K562 (cell line): ENCODE measurements at regions not wholly inside any gene's neighbourhood (a gene's known extent, or its start where the extent isn't known, plus 50 kb on each side); places are given as distances from the start of the nearest gene placed in this dataset.

Experiments used
- ATAC-seq: fragments of 200-7000 bp; cut with Tn5 transposase; 3 replicates; pipeline ENCODE4 v1.9.1; 2020; ENCODE audit warnings: moderate library complexity
- BruUV-seq: library from RNA; stranded (reverse); fragments of 400-500 nt; replicated peaks from 2 replicates; lab custom pipeline; 2021; lab: Mats Ljungman, UMichigan
- CTCF ChIA-PET: fragments of 300-600 bp; formaldehyde crosslinking; extraction: SDS; loops from one replicate; lab custom pipeline; 2021; ENCODE audit warnings: low intra/inter-chr PET ratio; lab: Yijun Ruan, JAX
- POLR2A ChIA-PET: fragments of 300-600, 350-650 bp; sonication (Branson Sonifier 250); formaldehyde crosslinking; extraction: SDS; loops from one replicate; lab custom pipeline; 2021; ENCODE audit warnings: antibody characterized with exemption, inconsistent platforms; lab: Yijun Ruan, JAX
- DNase-seq, 4 experiments: peaks; one replicate each; pipeline versions ENCODE4 v3.0.0 to v3.0.0-alpha.2; 2011 to 2018; ENCODE audit warnings: low spot score in 3 of 4, mixed read lengths in 3 of 4; ENCODE audit errors: extremely low read depth in 1 of 4
- FAIRE-seq: peaks from 2 replicates; lab custom pipeline; 2011; peaks lifted over from hg19 to GRCh38; lab: Jason Lieb, UNC
- H2AFZ ChIP-seq: 2 replicates; pipeline ENCODE4 v1.6.0; 2011; ENCODE audit warnings: low read depth, low read length, control low read depth, inconsistent platforms
- H3K27ac ChIP-seq: fragments of 200-600 bp; 3 replicates; pipeline ENCODE4 v1.8.0; 2011; ENCODE audit warnings: low read depth, mild to moderate bottlenecking, control low read depth, inconsistent platforms, low read length, moderate library complexity, mixed read lengths; ENCODE audit errors: extremely low read depth
- H3K27me3 ChIP-seq, 2 experiments: fragments of 300-600 bp in 1 of 2; 2 replicates in 1 of 2; 3 replicates in 1 of 2; pipeline versions ENCODE4 v1.6.0 to v1.8.0; 2011; ENCODE audit warnings: inconsistent platforms in 2 of 2, low read length in 2 of 2, mild to moderate bottlenecking in 1 of 2, mixed read lengths in 1 of 2, moderate library complexity in 1 of 2; ENCODE audit not compliant: control insufficient read depth in 2 of 2, insufficient read depth in 2 of 2
- H3K36me3 ChIP-seq: fragments of 300-600 bp; 3 replicates; pipeline ENCODE4 v1.8.0; 2011; ENCODE audit warnings: mild to moderate bottlenecking, low read length, inconsistent platforms; ENCODE audit not compliant: control insufficient read depth, insufficient read depth
- H3K4me1 ChIP-seq, 2 experiments: fragments of 200-600 bp in 1 of 2; replicated peaks in 1 of 2; 2 replicates in 1 of 2; 3 replicates in 1 of 2; pipeline versions ENCODE4 v1.5.1 to v1.8.0; 2011; ENCODE audit warnings: inconsistent platforms in 2 of 2, low read length in 2 of 2, mild to moderate bottlenecking in 1 of 2, mixed read lengths in 1 of 2, moderate library complexity in 1 of 2; ENCODE audit not compliant: control insufficient read depth in 2 of 2, insufficient read depth in 2 of 2
- H3K4me2 ChIP-seq: 2 replicates; pipeline ENCODE4 v1.6.1; 2011; ENCODE audit warnings: low read length, control low read depth, inconsistent platforms, mixed read lengths; ENCODE audit not compliant: insufficient read depth
- H3K4me3 ChIP-seq: fragments of 200-600 bp; sonication (generic), shearing (Covaris generic); 2 replicates; pipeline ENCODE4 v1.5.1; 2016; ENCODE audit warnings: control low read depth, inconsistent platforms
- H3K79me2 ChIP-seq: fragments of 200-600 bp; 3 replicates; pipeline ENCODE4 v1.8.0; 2011; ENCODE audit warnings: low read length, inconsistent platforms; ENCODE audit not compliant: control insufficient read depth, insufficient read depth
- H3K9ac ChIP-seq, 2 experiments: 2 replicates each; pipeline versions ENCODE4 v1.6.0 to v1.6.1; 2011; ENCODE audit warnings: low read depth in 2 of 2, low read length in 2 of 2, control low read depth in 1 of 2, inconsistent platforms in 1 of 2, mild to moderate bottlenecking in 1 of 2, mixed read lengths in 1 of 2; ENCODE audit not compliant: insufficient read depth in 1 of 2
- H3K9me1 ChIP-seq: one replicate; pipeline ENCODE4 v1.6.0; 2011; ENCODE audit warnings: inconsistent platforms, mild to moderate bottlenecking, low read length, moderate library complexity; ENCODE audit not compliant: control insufficient read depth, insufficient read depth
- H3K9me3 ChIP-seq: replicated peaks from 2 replicates; pipeline ENCODE4 v1.5.1; 2011; ENCODE audit warnings: low read depth, low read length, inconsistent platforms; ENCODE audit not compliant: control insufficient read depth, insufficient read depth
- H4K20me1 ChIP-seq: replicated peaks from 2 replicates; pipeline ENCODE4 v1.6.1; 2011; ENCODE audit warnings: low read length, inconsistent platforms, mixed read lengths; ENCODE audit not compliant: control insufficient read depth, insufficient read depth
- EZH2 ChIP-seq: IDR thresholded peaks from 2 replicates; pipeline ENCODE4 v1.6.1; 2012; ENCODE audit warnings: low read depth, mild to moderate bottlenecking, inconsistent platforms, low read length, borderline replicate concordance
- GMEB1 ChIP-seq: fragments of 250-450 bp; sonication (Bioruptor Pico); IDR thresholded peaks from 2 replicates; pipeline ENCODE4 v1.4.0; 2020; ENCODE audit warnings: mild to moderate bottlenecking
- JUNB ChIP-seq: fragments of 450-650 bp; formaldehyde crosslinking; conservative IDR thresholded peaks from 2 replicates; pipeline ENCODE4 v1.4.0; 2020; ENCODE audit warnings: mild to moderate bottlenecking
- PCBP2 ChIP-seq: fragments of 200-400 bp; formaldehyde crosslinking; IDR thresholded peaks from 2 replicates; pipeline ENCODE4 v1.6.1; 2018; ENCODE audit warnings: low read length, low read depth, mild to moderate bottlenecking, moderate library complexity; ENCODE audit not compliant: poor library complexity, severe bottlenecking
- ZNF134 ChIP-seq: fragments of 250-450 bp; sonication (Bioruptor Pico); conservative IDR thresholded peaks from 2 replicates; pipeline ENCODE4 v1.4.0; 2020
- ZNF511 ChIP-seq: sonication (generic); formaldehyde crosslinking; IDR thresholded peaks from 2 replicates; pipeline ENCODE4 v1.8.0; 2022; ENCODE audit warnings: mild to moderate bottlenecking, missing genetic modification reagents
- ZZZ3 ChIP-seq: fragments of 450-650 bp; IDR thresholded peaks from 2 replicates; pipeline ENCODE4 v1.6.1; 2016; ENCODE audit warnings: antibody characterized with exemption, mild to moderate bottlenecking, moderate library complexity
- WGBS: fragments of 100-300 bp; shearing (Covaris generic); methylation state at CpG from one replicate; pipeline ENCODE4 v1.1.6; 2016; ENCODE audit warnings: low coverage, mixed read lengths; ENCODE audit not compliant: insufficient coverage; ENCODE audit errors: missing lambda C conversion rate; 5-methylcytosine and 5-hydroxymethylcytosine counted together
- in situ Hi-C: fragments of 300-500 bp; cut with MboI; formaldehyde crosslinking; loops from 4 replicates; pipeline ENCODE4 v1.15.0; 2018; ENCODE audit warnings: inconsistent platforms, mixed read lengths
- intact Hi-C: fragments of 100-400 bp; cut with micrococcal nuclease; formaldehyde crosslinking; loops from 2 replicates; pipeline ENCODE4 v1.14.2; 2022
- TF ChIP-seq, protein P1 (sequence below): fragments of 150-350 bp; conservative IDR thresholded peaks from 2 replicates; pipeline ENCODE4 v1.6.1; 2014; ENCODE audit warnings: low read length

DNA sequence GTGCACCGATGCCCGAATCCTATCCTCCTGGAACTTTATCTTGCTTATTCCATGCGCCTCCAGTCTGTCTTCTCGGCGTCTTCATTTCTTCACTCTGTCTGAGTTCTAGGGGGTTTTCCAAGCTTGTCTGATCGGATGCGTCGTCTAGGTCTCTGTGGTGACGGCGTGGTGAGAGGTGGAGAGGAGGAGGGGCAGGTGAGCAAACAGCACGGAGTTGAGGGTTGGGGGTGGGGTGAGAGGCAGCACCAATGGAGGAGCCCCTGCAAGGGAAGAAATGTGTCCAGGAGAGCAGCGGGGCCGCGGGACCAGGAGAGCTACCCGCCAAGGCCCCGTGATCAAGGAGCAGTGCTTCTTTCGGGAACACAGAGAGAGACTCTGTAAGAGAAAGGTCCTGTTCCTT is 131.3 kb upstream of the TWIST2 start:
- no TSS peak for BruUV-seq
- no peak for TF ChIP-seq PCBP2
- FAIRE-seq, result no peak

GRCh38 chr2:238717084-238717483 is 130.8 kb upstream of the TWIST2 start:
- Histone ChIP-seq H3K27ac (no peak overlapping the region), H3K9me3 (no peaks in the 10 kb centered on the region), H3K9ac (no peak overlapping the region), H3K9me1 (no peaks in the 10 kb centered on the region), H3K4me3 (no peak overlapping the region), H4K20me1 (no peaks in the 10 kb centered on the region), H2AFZ (no peak overlapping the region), H3K4me1 (no peaks in the 10 kb centered on the region)
- ChIA-PET POLR2A (no interaction called here), CTCF (no interaction called here)
- FAIRE-seq (no peak), ATAC-seq (no peak)
- intact Hi-C loops, result no loop called here
- no peak for TF ChIP-seq EZH2
- no peak for TF ChIP-seq ZNF511 (CRISPR knock-in tag)
- TF ChIP-seq ZZZ3, result no peak
- TF ChIP-seq, protein P1, sequence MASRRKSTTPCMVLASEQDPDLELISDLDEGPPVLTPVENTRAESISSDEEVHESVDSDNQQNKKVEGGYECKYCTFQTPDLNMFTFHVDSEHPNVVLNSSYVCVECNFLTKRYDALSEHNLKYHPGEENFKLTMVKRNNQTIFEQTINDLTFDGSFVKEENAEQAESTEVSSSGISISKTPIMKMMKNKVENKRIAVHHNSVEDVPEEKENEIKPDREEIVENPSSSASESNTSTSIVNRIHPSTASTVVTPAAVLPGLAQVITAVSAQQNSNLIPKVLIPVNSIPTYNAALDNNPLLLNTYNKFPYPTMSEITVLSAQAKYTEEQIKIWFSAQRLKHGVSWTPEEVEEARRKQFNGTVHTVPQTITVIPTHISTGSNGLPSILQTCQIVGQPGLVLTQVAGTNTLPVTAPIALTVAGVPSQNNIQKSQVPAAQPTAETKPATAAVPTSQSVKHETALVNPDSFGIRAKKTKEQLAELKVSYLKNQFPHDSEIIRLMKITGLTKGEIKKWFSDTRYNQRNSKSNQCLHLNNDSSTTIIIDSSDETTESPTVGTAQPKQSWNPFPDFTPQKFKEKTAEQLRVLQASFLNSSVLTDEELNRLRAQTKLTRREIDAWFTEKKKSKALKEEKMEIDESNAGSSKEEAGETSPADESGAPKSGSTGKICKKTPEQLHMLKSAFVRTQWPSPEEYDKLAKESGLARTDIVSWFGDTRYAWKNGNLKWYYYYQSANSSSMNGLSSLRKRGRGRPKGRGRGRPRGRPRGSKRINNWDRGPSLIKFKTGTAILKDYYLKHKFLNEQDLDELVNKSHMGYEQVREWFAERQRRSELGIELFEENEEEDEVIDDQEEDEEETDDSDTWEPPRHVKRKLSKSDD, result no peak
- TF ChIP-seq ZNF134 (CRISPR knock-in tag), result no peak
- TF ChIP-seq JUNB (CRISPR knock-in tag), result no peak
- TF ChIP-seq GMEB1 (CRISPR knock-in tag), result no peak
- TF ChIP-seq, all 486 proteins: peak for 0
- Histone ChIP-seq H3K27me3 (peaks cover 0 to 9% of the 10 kb centered on the region in 2 experiments; a peak in 1 of 5 replicates), H3K79me2 (no peaks in the 10 kb centered on the region), H3K36me3 (no peaks in the 10 kb centered on the region), H3K4me2 (no peak overlapping the region)
- DNase-seq, result no peak
- no TSS peak for BruUV-seq
- WGBS, result 2% methylated on average over 8 of the region's 9 CpGs
- in situ Hi-C loops, result no loop called here

More for the DNA sequence above, 131.3 kb upstream of the TWIST2 start:
- intact Hi-C loops (no loop called here), in situ Hi-C loops (no loop called here)
- Histone ChIP-seq H3K27ac (no peak overlapping the region), H3K9me1 (no peaks in the 10 kb centered on the region), H3K4me1 (no peaks in the 10 kb centered on the region), H3K9ac (no peak overlapping the region), H3K79me2 (no peaks in the 10 kb centered on the region), H3K27me3 (peaks cover 0 to 9% of the 10 kb centered on the region in 2 experiments; a peak in 1 of 5 replicates), H3K4me3 (no peak overlapping the region), H3K9me3 (no peaks in the 10 kb centered on the region), H3K36me3 (no peaks in the 10 kb centered on the region), H2AFZ (no peak overlapping the region), H4K20me1 (no peaks in the 10 kb centered on the region), H3K4me2 (no peak overlapping the region)
- CTCF ChIA-PET, result no interaction called here
- POLR2A ChIA-PET, result interaction anchor here (0.8 kb wide), 1 partner anchor 252 kb away, joined by 4 read pairs; no protein-coding TSS in a partner anchor
- 0% methylated on average over 6 of the region's 17 CpGs for WGBS
- no peak for ATAC-seq
- DNase-seq, result no peak
